CD4-positive, alpha-beta T cell (primary cell): ENCODE measurements at regions not wholly inside any gene's neighbourhood (a gene's known extent, or its start where the extent isn't known, plus 50 kb on each side); places are given as distances from the start of the nearest gene placed in this dataset.

ENCODE experiments used
- ATAC-seq: fragments of 200-7000 bp; cut with Tn5 transposase; one replicate; pipeline ENCODE4 v1.10.0; 2022; ENCODE audit warnings: mild to moderate bottlenecking; ENCODE audit not compliant: poor library complexity
- CTCF ChIA-PET: fragments of 350-600 bp; sonication (Branson Sonifier 250); formaldehyde crosslinking; loops from one replicate; lab custom pipeline; 2021; ENCODE audit warnings: antibody characterized with exemption, inconsistent platforms; lab: Charles Lee
- POLR2A ChIA-PET: fragments of 350-600 bp; sonication (Branson Sonifier 250); formaldehyde crosslinking; loops from one replicate; lab custom pipeline; 2021; ENCODE audit warnings: antibody characterized with exemption, inconsistent platforms; lab: Charles Lee
- DNase-seq, 14 experiments: peaks; one replicate each; pipeline ENCODE4 v3.0.0-alpha.2; 2013 to 2020; ENCODE audit warnings: mixed read lengths in 2 of 14
- H3K27ac ChIP-seq, 2 donors: one replicate each; pipeline versions ENCODE4 v1.5.1 to v1.7.0; 2013; ENCODE audit warnings: low read length in 2 of 2, low read depth in 1 of 2, mild to moderate bottlenecking in 1 of 2
- H3K27me3 ChIP-seq, 2 experiments: 1 replicate in 1 of 2; 2 replicates in 1 of 2; pipeline versions ENCODE4 v1.6.1 to v1.7.0; 2013; ENCODE audit warnings: low read length in 2 of 2, control low read depth in 1 of 2, mild to moderate bottlenecking in 1 of 2, moderate library complexity in 1 of 2; ENCODE audit not compliant: insufficient read depth in 2 of 2, control insufficient read depth in 1 of 2
- H3K36me3 ChIP-seq: one replicate; pipeline ENCODE4 v1.6.1; 2013; ENCODE audit warnings: low read length, control low read depth; ENCODE audit not compliant: insufficient read depth
- H3K4me1 ChIP-seq: one replicate; pipeline ENCODE4 v1.6.1; 2013; ENCODE audit warnings: low read length, control low read depth; ENCODE audit not compliant: insufficient read depth
- H3K4me3 ChIP-seq: one replicate; pipeline ENCODE4 v1.5.1; 2013; ENCODE audit warnings: mild to moderate bottlenecking, low read length, moderate library complexity
- H3K9me3 ChIP-seq, 2 experiments: 1 replicate in 1 of 2; 2 replicates in 1 of 2; pipeline versions ENCODE4 v1.6.1 to v1.7.0; 2013; ENCODE audit warnings: low read length in 2 of 2, mild to moderate bottlenecking in 2 of 2, control low read depth in 1 of 2, moderate library complexity in 1 of 2; ENCODE audit not compliant: control insufficient read depth in 1 of 2, insufficient read depth in 1 of 2
- H3K27ac Mint-ChIP-seq: one replicate; pipeline ENCODE4 v1.8.0; 2020; ENCODE audit warnings: mixed read lengths
- H3K27me3 Mint-ChIP-seq: one replicate; pipeline ENCODE4 v1.8.0; 2021; ENCODE audit warnings: mixed read lengths
- H3K36me3 Mint-ChIP-seq: one replicate; pipeline ENCODE4 v1.8.0; 2021; ENCODE audit warnings: low read depth, mixed read lengths
- H3K4me1 Mint-ChIP-seq: one replicate; pipeline ENCODE4 v1.8.0; 2021; ENCODE audit warnings: low read depth, mixed read lengths
- H3K4me3 Mint-ChIP-seq: one replicate; pipeline ENCODE4 v1.8.0; 2020; ENCODE audit warnings: mild to moderate bottlenecking, mixed read lengths
- H3K9me3 Mint-ChIP-seq: one replicate; pipeline ENCODE4 v1.8.0; 2020; ENCODE audit warnings: mixed read lengths
- intact Hi-C, 2 experiments: fragments of 100-400 bp; cut with DNase I in 1 of 2; cut with micrococcal nuclease in 1 of 2; formaldehyde crosslinking; loops; one replicate each; pipeline versions ENCODE4 v1.15.1 to v1.9.0; 2023 to 2025; cut with DNase I, micrococcal nuclease
- TF ChIP-seq, protein P1 (sequence below): fragments of 200-600 bp; IDR thresholded peaks from one replicate; pipeline ENCODE4 v1.8.0; 2022; ENCODE audit warnings: antibody characterized with exemption, mild to moderate bottlenecking

DNA sequence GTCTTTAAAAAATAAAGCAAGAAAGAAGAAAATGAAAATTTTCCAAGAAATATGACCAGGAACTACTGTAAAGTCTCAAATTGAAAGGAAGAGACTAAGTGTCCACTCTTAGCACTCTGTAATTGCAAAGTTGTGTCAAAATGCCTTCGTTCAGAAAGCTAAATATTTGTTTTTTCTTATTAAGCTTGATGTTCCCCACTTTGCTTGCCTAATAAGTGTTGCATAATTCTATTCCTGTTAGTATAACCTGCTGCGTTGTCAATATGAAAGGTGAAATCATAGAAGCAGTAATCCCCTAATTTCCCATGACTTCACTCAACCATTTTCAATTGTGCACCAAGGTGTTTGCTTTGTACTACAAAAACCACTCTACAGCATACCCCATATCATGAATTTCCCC, 442.9 kb upstream of the CTSO start:
- Histone ChIP-seq H3K4me1 (no peaks in the 10 kb centered on the region), H3K9me3 (no peaks in the 10 kb centered on the region), H3K27me3 (no peaks in the 10 kb centered on the region), H3K27ac (no peak overlapping the region), H3K4me3 (no peak overlapping the region), H3K36me3 (no peaks in the 10 kb centered on the region)
- no peak overlapping the region for H3K4me3 Mint-ChIP-seq
- ChIA-PET CTCF (no interaction called here), POLR2A (no interaction called here)
- no peaks in the 10 kb centered on the region for H3K27me3 Mint-ChIP-seq
- TF ChIP-seq, protein P1, sequence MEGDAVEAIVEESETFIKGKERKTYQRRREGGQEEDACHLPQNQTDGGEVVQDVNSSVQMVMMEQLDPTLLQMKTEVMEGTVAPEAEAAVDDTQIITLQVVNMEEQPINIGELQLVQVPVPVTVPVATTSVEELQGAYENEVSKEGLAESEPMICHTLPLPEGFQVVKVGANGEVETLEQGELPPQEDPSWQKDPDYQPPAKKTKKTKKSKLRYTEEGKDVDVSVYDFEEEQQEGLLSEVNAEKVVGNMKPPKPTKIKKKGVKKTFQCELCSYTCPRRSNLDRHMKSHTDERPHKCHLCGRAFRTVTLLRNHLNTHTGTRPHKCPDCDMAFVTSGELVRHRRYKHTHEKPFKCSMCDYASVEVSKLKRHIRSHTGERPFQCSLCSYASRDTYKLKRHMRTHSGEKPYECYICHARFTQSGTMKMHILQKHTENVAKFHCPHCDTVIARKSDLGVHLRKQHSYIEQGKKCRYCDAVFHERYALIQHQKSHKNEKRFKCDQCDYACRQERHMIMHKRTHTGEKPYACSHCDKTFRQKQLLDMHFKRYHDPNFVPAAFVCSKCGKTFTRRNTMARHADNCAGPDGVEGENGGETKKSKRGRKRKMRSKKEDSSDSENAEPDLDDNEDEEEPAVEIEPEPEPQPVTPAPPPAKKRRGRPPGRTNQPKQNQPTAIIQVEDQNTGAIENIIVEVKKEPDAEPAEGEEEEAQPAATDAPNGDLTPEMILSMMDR: no peak
- DNase-seq: no peak
- no peaks in the 10 kb centered on the region for H3K36me3 Mint-ChIP-seq
- no peak overlapping the region for H3K27ac Mint-ChIP-seq
- ATAC-seq: no peak
- peaks cover 2% of the 10 kb centered on the region for H3K9me3 Mint-ChIP-seq
- no peaks in the 10 kb centered on the region for H3K4me1 Mint-ChIP-seq
- intact Hi-C loops: no loop called here

DNA sequence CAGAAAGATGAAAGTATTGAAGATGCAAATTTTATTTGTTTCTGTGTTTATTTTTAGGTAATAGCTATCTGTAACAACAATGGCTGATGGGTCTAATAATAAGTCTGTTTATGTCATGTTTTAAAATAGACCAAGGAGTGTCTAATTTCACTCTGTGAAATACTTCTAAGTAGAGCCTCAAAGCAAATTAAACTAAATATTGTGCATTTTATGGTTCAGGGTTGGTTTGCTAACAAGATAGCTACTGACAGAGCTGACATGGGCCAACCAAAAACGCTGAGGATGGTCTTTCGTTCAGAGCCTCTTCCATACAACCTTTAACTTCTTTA, 437.6 kb upstream of the CTSO start:
- POLR2A ChIA-PET: no interaction called here
- ATAC-seq (no peak), DNase-seq (no peak)
- Histone ChIP-seq H3K27me3 (no peaks in the 10 kb centered on the region), H3K4me3 (no peak overlapping the region), H3K4me1 (no peaks in the 10 kb centered on the region), H3K27ac (no peak overlapping the region), H3K36me3 (no peaks in the 10 kb centered on the region), H3K9me3 (no peaks in the 10 kb centered on the region)
- H3K27ac Mint-ChIP-seq: no peak overlapping the region
- no peaks in the 10 kb centered on the region for H3K4me1 Mint-ChIP-seq
- H3K27me3 Mint-ChIP-seq: no peaks in the 10 kb centered on the region
- no peaks in the 10 kb centered on the region for H3K36me3 Mint-ChIP-seq
- TF ChIP-seq, protein P1: no peak
- CTCF ChIA-PET: no interaction called here
- no peak overlapping the region for H3K4me3 Mint-ChIP-seq
- H3K9me3 Mint-ChIP-seq: no peaks in the 10 kb centered on the region
- intact Hi-C loops: no loop called here

DNA sequence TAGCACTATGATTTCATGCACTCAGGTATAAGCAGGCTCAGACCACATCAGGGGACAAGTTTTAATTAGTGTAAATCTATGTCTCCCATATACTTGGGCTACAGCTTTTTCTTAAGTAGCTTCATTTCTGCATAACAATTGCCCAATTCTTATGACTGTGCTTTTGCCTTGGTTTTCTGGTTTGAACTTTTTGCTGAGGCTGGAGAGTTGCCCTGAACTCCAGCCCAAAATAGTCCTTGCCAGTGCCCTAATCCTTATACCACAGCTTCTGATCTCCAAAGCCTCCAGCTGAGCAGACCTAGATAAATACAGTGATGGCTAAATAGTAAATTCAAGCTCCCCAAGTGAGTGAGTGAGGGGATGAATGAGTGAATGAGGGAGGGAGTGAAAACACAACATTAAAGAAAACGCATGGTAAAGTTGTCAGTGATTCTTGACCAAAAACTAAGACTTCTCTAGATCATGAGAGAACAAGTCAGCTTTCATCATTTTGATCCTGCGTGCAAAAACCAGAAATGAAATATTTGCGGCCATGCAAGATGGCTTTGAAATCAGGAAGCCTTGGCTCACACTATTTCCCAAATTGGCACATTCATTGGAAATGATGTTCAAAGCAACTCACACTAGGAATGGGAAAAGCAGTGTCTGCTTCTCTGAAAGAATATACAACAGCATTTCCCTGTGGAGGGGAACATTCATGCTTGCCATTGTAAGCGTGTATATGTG, 437.1 kb upstream of the CTSO start:
- no peaks in the 10 kb centered on the region for H3K9me3 ChIP-seq
- DNase-seq: no peak
- intact Hi-C loops: no loop called here
- Mint-ChIP-seq H3K27me3 (no peaks in the 10 kb centered on the region), H3K36me3 (no peaks in the 10 kb centered on the region), H3K4me3 (no peak overlapping the region), H3K27ac (no peak overlapping the region), H3K4me1 (no peaks in the 10 kb centered on the region), H3K9me3 (peaks cover 2% of the 10 kb centered on the region)
- no peak overlapping the region for H3K27ac ChIP-seq
- no peak for ATAC-seq
- TF ChIP-seq, protein P1: no peak
- no peak overlapping the region for H3K4me3 ChIP-seq
- H3K27me3 ChIP-seq: no peaks in the 10 kb centered on the region
- POLR2A ChIA-PET: no interaction called here
- CTCF ChIA-PET: no interaction called here
- no peaks in the 10 kb centered on the region for H3K36me3 ChIP-seq
- no peaks in the 10 kb centered on the region for H3K4me1 ChIP-seq
